HepG2 (cell line): ENCODE measurements at regions not wholly inside any gene's neighbourhood (a gene's known extent, or its start where the extent isn't known, plus 50 kb on each side); places are given as distances from the start of the nearest gene placed in this dataset.

Experiments used
- ATAC-seq: fragments of 200-7000 bp; cut with Tn5 transposase; 3 replicates; pipeline ENCODE4 v1.9.1; 2020; ENCODE audit warnings: mild to moderate bottlenecking, moderate library complexity
- BruUV-seq: library from RNA; stranded (reverse); fragments of 400-500 nt; replicated peaks from 2 replicates; lab custom pipeline; 2021; lab: Mats Ljungman, UMichigan
- CTCF ChIA-PET: fragments of 300-600 bp; formaldehyde crosslinking; extraction: SDS; loops from one replicate; lab custom pipeline; 2021; ENCODE audit warnings: low total read pairs, inconsistent platforms, low intra/inter-chr PET ratio; lab: Yijun Ruan, JAX
- POLR2A ChIA-PET: fragments of 350-600 bp; sonication (Branson Sonifier 250); formaldehyde crosslinking; loops from one replicate; lab custom pipeline; 2020; ENCODE audit warnings: antibody characterized with exemption, inconsistent platforms; lab: Yijun Ruan, JAX
- DNase-seq: peaks from one replicate; pipeline ENCODE4 v3.0.0-alpha.2; 2015; ENCODE audit warnings: low spot score
- FAIRE-seq: peaks from 3 replicates; lab custom pipeline; 2011; peaks lifted over from hg19 to GRCh38; lab: Jason Lieb, UNC
- H2AFZ ChIP-seq: one replicate; pipeline ENCODE4 v1.6.1; 2011; ENCODE audit warnings: low read length, inconsistent platforms
- H3K27ac ChIP-seq: fragments of 300-600 bp; 3 replicates; pipeline ENCODE4 v1.8.0; 2011; ENCODE audit warnings: mixed run types, mild to moderate bottlenecking, mixed read lengths, low read length, inconsistent platforms; ENCODE audit not compliant: insufficient read depth; ENCODE audit errors: extremely low read length
- H3K27me3 ChIP-seq, 2 experiments: fragments of 200-600 bp in 1 of 2; 2 replicates in 1 of 2; 3 replicates in 1 of 2; pipeline versions ENCODE4 v1.6.0 to v1.8.0; 2011; ENCODE audit warnings: low read length in 2 of 2, mild to moderate bottlenecking in 2 of 2, moderate library complexity in 2 of 2, inconsistent platforms in 1 of 2; ENCODE audit not compliant: insufficient read depth in 2 of 2, control insufficient read depth in 1 of 2
- H3K36me3 ChIP-seq, 2 experiments: fragments of 200-600 bp in 1 of 2; replicated peaks in 1 of 2; 2 replicates in 1 of 2; 3 replicates in 1 of 2; pipeline versions ENCODE4 v1.5.1 to v1.8.0; 2011; ENCODE audit warnings: low read length in 2 of 2, inconsistent platforms in 1 of 2; ENCODE audit not compliant: insufficient read depth in 2 of 2, control insufficient read depth in 1 of 2
- H3K4me1 ChIP-seq: 2 replicates; pipeline ENCODE4 v1.5.1; 2012; ENCODE audit warnings: low read length, inconsistent platforms; ENCODE audit not compliant: insufficient read depth
- H3K4me2 ChIP-seq: 2 replicates; pipeline ENCODE4 v1.6.0; 2011; ENCODE audit warnings: low read depth, low read length, inconsistent platforms
- H3K4me3 ChIP-seq, 3 experiments: fragments of 200-600 bp in 1 of 3; sonication (generic), shearing (Covaris generic) in 1 of 3; replicated peaks in 1 of 3; 2 replicates each; pipeline ENCODE4 v1.5.1; 2011 to 2016; ENCODE audit warnings: low read length in 3 of 3, inconsistent platforms in 2 of 3, low read depth in 2 of 3, mild to moderate bottlenecking in 2 of 3, control low read depth in 1 of 3, mixed read lengths in 1 of 3; ENCODE audit not compliant: insufficient read depth in 1 of 3
- H3K79me2 ChIP-seq: one replicate; pipeline ENCODE4 v1.6.1; 2011; ENCODE audit warnings: low read length, inconsistent platforms; ENCODE audit not compliant: insufficient read depth
- H3K9ac ChIP-seq: 2 replicates; pipeline ENCODE4 v1.6.0; 2011; ENCODE audit warnings: mild to moderate bottlenecking, low read depth, low read length, inconsistent platforms; ENCODE audit not compliant: insufficient read depth
- H3K9me3 ChIP-seq: 2 replicates; pipeline ENCODE4 v1.5.1; 2012; ENCODE audit warnings: mild to moderate bottlenecking, low read length
- H4K20me1 ChIP-seq: 2 replicates; pipeline ENCODE4 v1.6.0; 2011; ENCODE audit warnings: inconsistent platforms, mild to moderate bottlenecking, low read length, moderate library complexity; ENCODE audit not compliant: insufficient read depth
- AHR ChIP-seq: IDR thresholded peaks from 2 replicates; pipeline ENCODE4 v1.6.1; 2018; ENCODE audit warnings: missing genetic modification reagents, missing compliant biosample characterization
- ARID2 ChIP-seq: sonication (generic); formaldehyde crosslinking; IDR thresholded peaks from 2 replicates; pipeline ENCODE4 v1.8.1; 2022; ENCODE audit warnings: mild to moderate bottlenecking, missing genetic modification reagents, borderline replicate concordance
- RBM39 ChIP-seq: fragments of 200-400 bp; formaldehyde crosslinking; IDR thresholded peaks from one replicate; pipeline ENCODE4 v1.6.1; 2018; ENCODE audit warnings: antibody characterized with exemption, mild to moderate bottlenecking, low read depth, low read length; ENCODE audit not compliant: poor library complexity, severe bottlenecking
- TGIF2 ChIP-seq: IDR thresholded peaks from 2 replicates; pipeline ENCODE4 v1.6.1; 2016; ENCODE audit warnings: control low read depth, missing compliant biosample characterization
- ZKSCAN8 ChIP-seq: IDR thresholded peaks from 2 replicates; pipeline ENCODE4 v1.6.1; 2016; ENCODE audit warnings: borderline replicate concordance, missing genetic modification reagents, missing compliant biosample characterization
- ZNF513 ChIP-seq: sonication (generic); formaldehyde crosslinking; conservative IDR thresholded peaks from 2 replicates; pipeline ENCODE4 v1.5.0; 2020; ENCODE audit warnings: missing genetic modification reagents
- ZNF660 ChIP-seq: sonication (generic); formaldehyde crosslinking; IDR thresholded peaks from 2 replicates; pipeline ENCODE4 v1.5.1; 2020; ENCODE audit warnings: mild to moderate bottlenecking, low read depth, missing genetic modification reagents, borderline replicate concordance
- ZZZ3 ChIP-seq: sonication (generic); formaldehyde crosslinking; IDR thresholded peaks from 2 replicates; pipeline ENCODE4 v1.4.0; 2020; ENCODE audit warnings: missing genetic modification reagents, mild to moderate bottlenecking, borderline replicate concordance
- WGBS: methylation state at CpG from one replicate; pipeline ENCODE4 v1.1.6; 2017; ENCODE audit warnings: low lambda C conversion rate; 5-methylcytosine and 5-hydroxymethylcytosine counted together
- in situ Hi-C: cut with HindIII; loops from 2 replicates; pipeline ENCODE4 v1.10.0; 2017; ENCODE audit warnings: low pct_unique_long_range_greater_than_20kb; ENCODE audit not compliant: extremely low pct_ligation_motif_present
- intact Hi-C: fragments of 100-400 bp; cut with micrococcal nuclease; formaldehyde crosslinking; loops from one replicate; pipeline ENCODE4 v1.10.0; 2022; ENCODE audit not compliant: unreplicated experiment

- TF ChIP-seq TGIF2 (CRISPR knock-in tag) (no peak), ARID2 (CRISPR knock-in tag) (no peak), RBM39 (no peak), ZZZ3 (no peak)
- TF ChIP-seq, all 625 proteins: peak for 0
Observed at GRCh38 chr5:173487300-173487699, 129.2 kb downstream of the BOD1 start (continued).

- intact Hi-C loops: no loop called here
- Histone ChIP-seq H2AFZ (no peak overlapping the region), H4K20me1 (no peaks in the 10 kb centered on the region), H3K9me3 (no peaks in the 10 kb centered on the region), H3K4me2 (no peak overlapping the region), H3K79me2 (no peaks in the 10 kb centered on the region), H3K4me1 (no peaks in the 10 kb centered on the region), H3K4me3 (no peak overlapping the region), H3K9ac (no peak overlapping the region), H3K27ac (no peak overlapping the region), H3K27me3 (peaks cover 3 to 21% of the 10 kb centered on the region in 2 experiments; a peak in 4 of 5 replicates), H3K36me3 (no peaks in the 10 kb centered on the region)
- no TSS peak for BruUV-seq
- ChIA-PET POLR2A (no interaction called here), CTCF (no interaction called here)
- FAIRE-seq (no peak), ATAC-seq (no peak), DNase-seq (no peak)
- in situ Hi-C loops: no loop called here
- TF ChIP-seq ZNF513 (CRISPR knock-in tag): no peak
- no peak for TF ChIP-seq AHR (CRISPR knock-in tag)
- no peak for TF ChIP-seq ZNF660
- no peak for TF ChIP-seq ZKSCAN8 (CRISPR knock-in tag)
- WGBS: 26% methylated on average over 6 of the region's 6 CpGs
Observed at GRCh38 chr5:173486355-173487225, 129.9 kb downstream of the BOD1 start.
